Loucy (cell line): ENCODE measurements at regions not wholly inside any gene's neighbourhood (a gene's known extent, or its start where the extent isn't known, plus 50 kb on each side); places are given as distances from the start of the nearest gene placed in this dataset.

Experiments used
- H2AFZ ChIP-seq: fragments of 200-600 bp; sonication (generic); 2 replicates; pipeline ENCODE4 v1.6.0; 2016; ENCODE audit warnings: antibody characterized with exemption, mild to moderate bottlenecking, low read length, moderate library complexity
- H3F3A ChIP-seq: fragments of 200-600 bp; 2 replicates; pipeline ENCODE4 v1.6.0; 2016; ENCODE audit warnings: antibody characterized with exemption, low read depth, mild to moderate bottlenecking
- H3K27me3 ChIP-seq: fragments of 200-600 bp; sonication (generic); 2 replicates; pipeline ENCODE4 v1.6.1; 2014; ENCODE audit warnings: low read length, mild to moderate bottlenecking; ENCODE audit not compliant: insufficient read depth, poor library complexity, severe bottlenecking
- H3K36me3 ChIP-seq: fragments of 200-600 bp; sonication (generic); 2 replicates; pipeline ENCODE4 v1.6.1; 2016; ENCODE audit warnings: low read length; ENCODE audit not compliant: insufficient read depth
- H3K4me1 ChIP-seq: fragments of 200-600 bp; sonication (generic); 2 replicates; pipeline ENCODE4 v1.5.1; 2014; ENCODE audit warnings: low read length, mild to moderate bottlenecking; ENCODE audit not compliant: insufficient read depth, poor library complexity, severe bottlenecking
- H3K4me2 ChIP-seq: fragments of 200-600 bp; sonication (generic); 2 replicates; pipeline ENCODE4 v1.6.0; 2014; ENCODE audit warnings: antibody characterized with exemption, low read length, low read depth, mild to moderate bottlenecking; ENCODE audit not compliant: poor library complexity, severe bottlenecking
- H3K4me3 ChIP-seq: fragments of 200-600 bp; sonication (generic); 2 replicates; pipeline ENCODE4 v1.5.1; 2014; ENCODE audit warnings: low read length, mild to moderate bottlenecking, mixed read lengths; ENCODE audit not compliant: poor library complexity, severe bottlenecking
- H3K79me2 ChIP-seq: fragments of 200-600 bp; sonication (generic); 2 replicates; pipeline ENCODE4 v1.6.1; 2014; ENCODE audit warnings: low read length; ENCODE audit not compliant: insufficient read depth
- H3K9ac ChIP-seq: fragments of 200-600 bp; sonication (generic); 2 replicates; pipeline ENCODE4 v1.6.0; 2014; ENCODE audit warnings: mild to moderate bottlenecking, low read depth, low read length, moderate library complexity; ENCODE audit not compliant: poor library complexity, severe bottlenecking
- H3K9me2 ChIP-seq: fragments of 200-600 bp; sonication (generic); replicated peaks from 2 replicates; pipeline ENCODE4 v1.6.1; 2016; ENCODE audit warnings: low read depth, low read length, mixed read lengths
- H3K9me3 ChIP-seq: fragments of 200-600 bp; sonication (generic); 2 replicates; pipeline ENCODE4 v1.6.1; 2014; ENCODE audit warnings: mild to moderate bottlenecking, antibody characterized with exemption, low read length, low read depth; ENCODE audit not compliant: insufficient read depth
- H4K20me1 ChIP-seq: fragments of 200-600 bp; sonication (generic); 2 replicates; pipeline ENCODE4 v1.6.0; 2014; ENCODE audit warnings: antibody characterized with exemption, low read length, mild to moderate bottlenecking; ENCODE audit not compliant: insufficient read depth, poor library complexity, severe bottlenecking
- EZH2phosphoT487 ChIP-seq: fragments of 200-600 bp; IDR thresholded peaks from 2 replicates; pipeline ENCODE4 v1.6.1; 2018; ENCODE audit warnings: antibody characterized with exemption, mild to moderate bottlenecking, moderate library complexity, borderline replicate concordance
- TF ChIP-seq, protein P1 (sequence below): fragments of 200-600 bp; sonication (generic); conservative IDR thresholded peaks from 2 replicates; pipeline ENCODE4 v1.5.1; 2014; ENCODE audit warnings: mild to moderate bottlenecking, antibody characterized with exemption, low read length

DNA sequence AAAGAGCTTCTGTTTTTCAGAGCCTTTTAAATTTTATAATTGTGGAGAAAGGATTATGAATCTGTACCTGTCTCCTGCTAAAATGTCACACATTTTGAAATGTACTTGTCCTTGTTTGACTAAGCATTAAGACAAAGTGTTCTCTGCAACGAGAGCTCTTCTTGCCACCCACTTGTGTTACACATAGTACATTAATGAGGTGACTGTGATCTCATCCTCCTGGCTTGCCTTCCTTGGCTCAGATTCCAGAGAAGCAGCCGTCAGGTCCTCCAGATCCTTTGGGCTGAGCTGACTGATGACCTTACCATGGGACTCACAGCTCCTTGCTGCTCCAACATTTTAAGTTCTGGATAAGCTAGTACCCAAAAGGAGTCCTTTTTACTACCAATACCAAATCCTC, 81.4 kb downstream of the BBS10 start:
- no peaks in the 10 kb centered on the region for H4K20me1 ChIP-seq
- H3K79me2 ChIP-seq = no peaks in the 10 kb centered on the region
- H3K27me3 ChIP-seq = no peaks in the 10 kb centered on the region
- no peak overlapping the region for H3K4me2 ChIP-seq
- no peaks in the 10 kb centered on the region for H3F3A ChIP-seq
- H2AFZ ChIP-seq = no peak overlapping the region
- H3K9me2 ChIP-seq = no peaks in the 10 kb centered on the region
- no peak for TF ChIP-seq EZH2phosphoT487
- TF ChIP-seq, protein P1, sequence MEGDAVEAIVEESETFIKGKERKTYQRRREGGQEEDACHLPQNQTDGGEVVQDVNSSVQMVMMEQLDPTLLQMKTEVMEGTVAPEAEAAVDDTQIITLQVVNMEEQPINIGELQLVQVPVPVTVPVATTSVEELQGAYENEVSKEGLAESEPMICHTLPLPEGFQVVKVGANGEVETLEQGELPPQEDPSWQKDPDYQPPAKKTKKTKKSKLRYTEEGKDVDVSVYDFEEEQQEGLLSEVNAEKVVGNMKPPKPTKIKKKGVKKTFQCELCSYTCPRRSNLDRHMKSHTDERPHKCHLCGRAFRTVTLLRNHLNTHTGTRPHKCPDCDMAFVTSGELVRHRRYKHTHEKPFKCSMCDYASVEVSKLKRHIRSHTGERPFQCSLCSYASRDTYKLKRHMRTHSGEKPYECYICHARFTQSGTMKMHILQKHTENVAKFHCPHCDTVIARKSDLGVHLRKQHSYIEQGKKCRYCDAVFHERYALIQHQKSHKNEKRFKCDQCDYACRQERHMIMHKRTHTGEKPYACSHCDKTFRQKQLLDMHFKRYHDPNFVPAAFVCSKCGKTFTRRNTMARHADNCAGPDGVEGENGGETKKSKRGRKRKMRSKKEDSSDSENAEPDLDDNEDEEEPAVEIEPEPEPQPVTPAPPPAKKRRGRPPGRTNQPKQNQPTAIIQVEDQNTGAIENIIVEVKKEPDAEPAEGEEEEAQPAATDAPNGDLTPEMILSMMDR = no peak
- H3K9me3 ChIP-seq = no peaks in the 10 kb centered on the region
- H3K4me3 ChIP-seq = no peak overlapping the region
- no peaks in the 10 kb centered on the region for H3K36me3 ChIP-seq
- no peak overlapping the region for H3K9ac ChIP-seq
- H3K4me1 ChIP-seq = no peaks in the 10 kb centered on the region

DNA sequence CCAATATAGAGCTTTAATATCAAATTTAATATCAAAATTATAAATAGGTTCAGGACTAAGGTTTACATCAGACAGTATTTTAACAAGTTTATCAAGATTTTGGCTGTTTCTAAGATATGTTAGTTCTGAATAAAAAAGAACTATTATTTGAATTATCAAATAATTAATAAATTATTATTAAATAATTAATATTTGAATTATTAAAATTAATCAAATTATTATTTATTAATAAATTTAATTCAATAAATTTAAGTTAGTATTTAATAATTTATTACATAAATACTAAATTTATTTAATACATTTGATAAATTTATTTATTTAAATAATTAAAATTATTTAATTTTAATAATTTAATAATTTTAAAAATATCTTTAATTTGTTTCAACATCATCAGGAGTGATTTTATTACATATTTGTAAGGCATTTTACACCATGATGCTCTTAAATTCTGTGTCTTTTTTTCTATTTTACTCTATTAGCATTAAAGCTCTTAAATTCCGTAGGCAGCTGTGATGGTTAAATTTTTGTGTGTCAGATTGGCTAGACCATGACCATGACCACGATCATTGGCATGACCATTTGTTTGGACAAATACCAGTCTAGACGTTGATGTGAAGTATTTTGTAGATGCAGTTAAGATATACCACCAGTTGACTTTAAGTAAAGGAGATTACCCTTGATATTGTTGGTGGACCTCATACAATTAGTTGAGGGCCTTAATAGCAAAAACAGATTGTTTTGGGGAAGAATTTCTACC, 82.6 kb downstream of the BBS10 start:
- no peak for TF ChIP-seq EZH2phosphoT487
- TF ChIP-seq, protein P1 = no peak
- no peak overlapping the region for H3K9ac ChIP-seq
- H3K36me3 ChIP-seq = no peaks in the 10 kb centered on the region
- no peaks in the 10 kb centered on the region for H3K27me3 ChIP-seq
- H4K20me1 ChIP-seq = no peaks in the 10 kb centered on the region
- no peak overlapping the region for H3K4me2 ChIP-seq
- H3F3A ChIP-seq = no peaks in the 10 kb centered on the region
- H3K4me1 ChIP-seq = no peaks in the 10 kb centered on the region
- no peak overlapping the region for H2AFZ ChIP-seq
- no peaks in the 10 kb centered on the region for H3K9me3 ChIP-seq
- H3K4me3 ChIP-seq = no peak overlapping the region
- H3K79me2 ChIP-seq = no peaks in the 10 kb centered on the region
- no peaks in the 10 kb centered on the region for H3K9me2 ChIP-seq

DNA sequence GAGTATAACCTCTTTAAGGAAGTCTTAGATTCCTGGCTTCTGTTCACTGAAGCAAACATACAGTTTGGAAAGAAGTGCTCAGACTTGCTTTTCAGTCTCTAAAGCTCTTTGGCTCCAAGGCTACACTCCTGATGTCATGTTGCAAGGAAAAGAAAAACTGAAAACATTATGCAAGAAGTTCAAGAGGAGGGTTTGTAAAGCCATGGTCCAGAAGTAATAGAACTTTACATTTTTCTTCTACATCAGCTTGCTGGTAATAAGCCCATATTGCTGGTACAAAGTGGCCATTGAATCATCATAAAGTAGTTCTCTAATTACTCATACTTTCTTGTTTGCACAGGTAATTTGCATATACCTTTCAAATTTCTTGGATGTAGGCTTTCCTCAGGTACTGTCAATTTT, 83.6 kb downstream of the BBS10 start:
- Histone ChIP-seq H3K36me3 (no peaks in the 10 kb centered on the region), H3K27me3 (no peaks in the 10 kb centered on the region), H3F3A (no peaks in the 10 kb centered on the region), H4K20me1 (no peaks in the 10 kb centered on the region), H2AFZ (no peak overlapping the region), H3K4me2 (no peak overlapping the region), H3K4me3 (no peak overlapping the region), H3K9ac (no peak overlapping the region), H3K79me2 (no peaks in the 10 kb centered on the region), H3K9me2 (no peaks in the 10 kb centered on the region), H3K9me3 (no peaks in the 10 kb centered on the region), H3K4me1 (no peaks in the 10 kb centered on the region)
- TF ChIP-seq, protein P1 = no peak
- no peak for TF ChIP-seq EZH2phosphoT487
